Hepatocyte (in vitro differentiated cells): ENCODE measurements at regions not wholly inside any gene's neighbourhood (a gene's known extent, or its start where the extent isn't known, plus 50 kb on each side); places are given as distances from the start of the nearest gene placed in this dataset.

Experiments
- CTCF ChIP-seq: fragments of 200-600 bp; sonication (generic); IDR thresholded peaks from 2 replicates; pipeline ENCODE4 v1.5.1; 2016; ENCODE audit warnings: antibody characterized with exemption, mild to moderate bottlenecking; ENCODE audit not compliant: poor library complexity
- EZH2 ChIP-seq: fragments of 200-600 bp; sonication (generic); IDR thresholded peaks from 2 replicates; pipeline ENCODE4 v1.6.1; 2016; ENCODE audit warnings: antibody characterized with exemption, mild to moderate bottlenecking, borderline replicate concordance
- EZH2phosphoT487 ChIP-seq: fragments of 200-600 bp; sonication (generic); IDR thresholded peaks from one replicate; pipeline ENCODE4 v1.6.1; 2018; ENCODE audit warnings: antibody characterized with exemption, mild to moderate bottlenecking, low read depth, moderate library complexity; ENCODE audit not compliant: unreplicated experiment, severe bottlenecking

DNA sequence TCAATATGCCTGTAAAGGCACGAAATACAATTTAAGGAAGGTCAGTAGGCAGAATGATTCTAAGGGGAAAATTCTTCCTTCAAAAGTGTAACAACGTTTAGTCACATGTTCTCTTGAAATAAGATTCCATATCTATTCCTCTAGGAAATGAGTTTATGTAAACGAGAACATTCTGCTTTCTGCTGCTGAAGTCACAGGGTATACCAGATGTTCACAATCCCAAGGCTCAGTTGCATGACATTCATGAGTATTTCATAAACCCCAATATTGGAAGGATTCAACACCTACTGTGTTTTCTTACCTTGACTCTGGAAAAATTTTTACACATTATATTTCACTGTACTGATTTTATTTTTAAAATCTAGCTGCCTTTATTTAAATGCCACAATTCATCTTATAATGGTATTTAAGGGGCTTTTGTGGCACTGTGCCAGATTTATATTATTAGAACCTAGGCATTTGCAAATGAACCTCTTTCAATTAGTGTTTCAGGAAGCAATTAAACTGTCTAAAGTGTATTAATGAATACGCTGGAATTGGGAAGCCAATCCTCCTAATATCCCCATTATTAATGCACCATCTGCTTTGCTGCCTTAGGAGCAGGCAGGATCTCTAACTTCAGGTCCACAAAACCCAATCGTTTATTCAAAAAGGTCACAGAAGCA lies 542.6 kb upstream of the KLHL29 start:
- TF ChIP-seq CTCF (no peak), EZH2phosphoT487 (no peak), EZH2 (no peak)
